ENCODE measurements at regions not wholly inside any gene's neighbourhood (a gene's known extent, or its start where the extent isn't known, plus 50 kb on each side); places are given as distances from the start of the nearest gene placed in this dataset.

GRCh38 chr12:127822809-127823411 is 444.1 kb upstream of the TMEM132C start:
- Mint-ChIP-seq H3K4me1 (ENCODE audit: low read depth, unreplicated experiment) (no peaks in the 10 kb centered on the region), H3K9me3 (ENCODE audit: low read depth, unreplicated experiment) (peaks cover 26% of the 10 kb centered on the region), H3K4me3 (ENCODE audit: low read depth, unreplicated experiment) (no peak overlapping the region), H3K27ac (ENCODE audit: unreplicated experiment) (no peak overlapping the region), H3K36me3 (ENCODE audit: insufficient read depth, unreplicated experiment) (no peaks in the 10 kb centered on the region), H3K27me3 (ENCODE audit: unreplicated experiment) (no peaks in the 10 kb centered on the region)
- DNase-seq: no peak
- BruUV-seq (replicated peaks): no TSS peak
- intact Hi-C loops (cut with micrococcal nuclease; ENCODE audit: unreplicated experiment): no loop called here
- CTCF ChIA-PET: no interaction called here
- no peak for TF ChIP-seq CTCF (IDR thresholded peaks at IDR 0.05; ENCODE audit: unreplicated experiment)

- no peaks in the 10 kb centered on the region for H3K4me1 Mint-ChIP-seq (ENCODE audit: low read depth, unreplicated experiment)
- DNase-seq: no peak
- CTCF ChIA-PET: no interaction called here
- no peaks in the 10 kb centered on the region for H3K36me3 Mint-ChIP-seq (ENCODE audit: insufficient read depth, unreplicated experiment)
- TF ChIP-seq CTCF (IDR thresholded peaks at IDR 0.05; ENCODE audit: unreplicated experiment): no peak
- no peak overlapping the region for H3K27ac Mint-ChIP-seq (ENCODE audit: unreplicated experiment)
- H3K9me3 Mint-ChIP-seq (ENCODE audit: low read depth, unreplicated experiment): peaks cover 29% of the 10 kb centered on the region
- no peak overlapping the region for H3K4me3 Mint-ChIP-seq (ENCODE audit: low read depth, unreplicated experiment)
- intact Hi-C loops (cut with micrococcal nuclease; ENCODE audit: unreplicated experiment): no loop called here
- no peaks in the 10 kb centered on the region for H3K27me3 Mint-ChIP-seq (ENCODE audit: unreplicated experiment)
- no TSS peak for BruUV-seq (replicated peaks)
Observed at GRCh38 chr12:127823801-127824200, 443.2 kb upstream of the TMEM132C start.

- intact Hi-C loops (cut with micrococcal nuclease; ENCODE audit: unreplicated experiment): no loop called here
- CTCF ChIA-PET: no interaction called here
Observed at GRCh38 chr12:127829281-127830064, 437.5 kb upstream of the TMEM132C start.

GRCh38 chr12:127830065-127830460 is 436.9 kb upstream of the TMEM132C start:
- intact Hi-C loops (cut with micrococcal nuclease; ENCODE audit: unreplicated experiment): no loop called here
- no peak overlapping the region for H3K27ac Mint-ChIP-seq (ENCODE audit: unreplicated experiment)

More at GRCh38 chr12:127829281-127830064, 437.5 kb upstream of the TMEM132C start:
- no TSS peak for BruUV-seq (replicated peaks)
- DNase-seq: no peak
- no peaks in the 10 kb centered on the region for H3K36me3 Mint-ChIP-seq (ENCODE audit: insufficient read depth, unreplicated experiment)
- no peak for TF ChIP-seq CTCF (IDR thresholded peaks at IDR 0.05; ENCODE audit: unreplicated experiment)
- no peak overlapping the region for H3K4me3 Mint-ChIP-seq (ENCODE audit: low read depth, unreplicated experiment)
- H3K4me1 Mint-ChIP-seq (ENCODE audit: low read depth, unreplicated experiment): no peaks in the 10 kb centered on the region
- H3K9me3 Mint-ChIP-seq (ENCODE audit: low read depth, unreplicated experiment): peaks cover 23% of the 10 kb centered on the region
- H3K27ac Mint-ChIP-seq (ENCODE audit: unreplicated experiment): no peak overlapping the region
- H3K27me3 Mint-ChIP-seq (ENCODE audit: unreplicated experiment): no peaks in the 10 kb centered on the region

More at GRCh38 chr12:127830065-127830460, 436.9 kb upstream of the TMEM132C start:
- CTCF ChIA-PET: no interaction called here
- no peak for DNase-seq
- no TSS peak for BruUV-seq (replicated peaks)
- Mint-ChIP-seq H3K9me3 (ENCODE audit: low read depth, unreplicated experiment) (peaks cover 23% of the 10 kb centered on the region), H3K4me3 (ENCODE audit: low read depth, unreplicated experiment) (no peak overlapping the region), H3K4me1 (ENCODE audit: low read depth, unreplicated experiment) (no peaks in the 10 kb centered on the region), H3K27me3 (ENCODE audit: unreplicated experiment) (no peaks in the 10 kb centered on the region), H3K36me3 (ENCODE audit: insufficient read depth, unreplicated experiment) (no peaks in the 10 kb centered on the region)
- TF ChIP-seq CTCF (IDR thresholded peaks at IDR 0.05; ENCODE audit: unreplicated experiment): no peak
